Prostate gland (tissue), 2 donors: ENCODE measurements at regions not wholly inside any gene's neighbourhood (a gene's known extent, or its start where the extent isn't known, plus 50 kb on each side); places are given as distances from the start of the nearest gene placed in this dataset.

Experiments
- DNase-seq: peaks from one replicate; pipeline ENCODE4 v3.0.0-alpha.2; 2019; ENCODE audit warnings: low spot score
- H3K27ac ChIP-seq, 2 donors: fragments of 200-600 bp; sonication (generic); 2 replicates each; pipeline ENCODE4 v1.5.1; 2017 to 2019
- H3K27me3 ChIP-seq: fragments of 200-600 bp; sonication (generic); replicated peaks from 2 replicates; pipeline ENCODE4 v1.5.1; 2019; ENCODE audit not compliant: insufficient read depth
- H3K36me3 ChIP-seq, 2 donors: fragments of 200-600 bp; sonication (generic); 1 replicate in 1 of 2; 2 replicates in 1 of 2; pipeline versions ENCODE4 v1.5.1 to v1.8.1; 2017 to 2019
- H3K4me1 ChIP-seq: fragments of 200-600 bp; sonication (generic); replicated peaks from 2 replicates; pipeline ENCODE4 v1.5.1; 2019
- H3K4me3 ChIP-seq, 2 donors: fragments of 200-600 bp; sonication (generic); 2 replicates each; pipeline ENCODE4 v1.5.1; 2017 to 2019
- H3K9me3 ChIP-seq: fragments of 200-600 bp; sonication (generic); 2 replicates; pipeline ENCODE4 v1.5.1; 2017
- CTCF ChIP-seq, 4 experiments: fragments of 200-600 bp in 2 of 4; fragments of 450-650 bp in 2 of 4; sonication (generic) in 2 of 4; IDR thresholded peaks; 1 replicate in 3 of 4; 2 replicates in 1 of 4; pipeline ENCODE4 v1.5.1; 2016 to 2019; ENCODE audit warnings: antibody characterized with exemption in 4 of 4, mild to moderate bottlenecking in 2 of 4, moderate library complexity in 2 of 4
- POLR2A ChIP-seq: fragments of 450-650 bp; IDR thresholded peaks from one replicate; pipeline ENCODE4 v1.6.1; 2016; ENCODE audit warnings: antibody characterized with exemption, mild to moderate bottlenecking
- POLR2AphosphoS5 ChIP-seq: sonication (generic); formaldehyde crosslinking; IDR thresholded peaks from one replicate; pipeline ENCODE4 v1.6.1; 2017; ENCODE audit warnings: antibody characterized with exemption
- WGBS: methylation state at CpG from one replicate; pipeline ENCODE4 v1.1.5; 2018; 5-methylcytosine and 5-hydroxymethylcytosine counted together
- intact Hi-C: fragments of 100-400 bp; cut with DNase I; formaldehyde crosslinking; loops from one replicate; pipeline ENCODE4 v1.14.2; 2022

GRCh38 chr18:40415821-40416220 is 1539.2 kb upstream of the PIK3C3 start:
- Histone ChIP-seq H3K4me1 (no peaks in the 10 kb centered on the region), H3K36me3 (no peaks in the 10 kb centered on the region), H3K27ac (no peak overlapping the region), H3K27me3 (no peaks in the 10 kb centered on the region), H3K4me3 (no peak overlapping the region), H3K9me3 (no peaks in the 10 kb centered on the region)
- TF ChIP-seq POLR2AphosphoS5 = no peak
- TF ChIP-seq CTCF (IDR thresholded peaks at IDR 0.05) = no peak
- TF ChIP-seq POLR2A = no peak
- intact Hi-C loops = no loop called here
- WGBS = 60% methylated on average over 3 of the region's 3 CpGs
- no peak for DNase-seq

GRCh38 chr18:40415176-40415791 is 1539.8 kb upstream of the PIK3C3 start:
- intact Hi-C loops = no loop called here
- Histone ChIP-seq H3K27me3 (no peaks in the 10 kb centered on the region), H3K4me3 (no peak overlapping the region), H3K36me3 (no peaks in the 10 kb centered on the region), H3K27ac (no peak overlapping the region), H3K9me3 (no peaks in the 10 kb centered on the region), H3K4me1 (no peaks in the 10 kb centered on the region)
- TF ChIP-seq POLR2AphosphoS5 = no peak
- no peak for TF ChIP-seq POLR2A
- TF ChIP-seq CTCF (IDR thresholded peaks at IDR 0.05) = no peak
- 72% methylated on average over 3 of the region's 3 CpGs for WGBS
- no peak for DNase-seq

- no peaks in the 10 kb centered on the region for H3K9me3 ChIP-seq
- no peaks in the 10 kb centered on the region for H3K27me3 ChIP-seq
- H3K36me3 ChIP-seq = no peaks in the 10 kb centered on the region
- DNase-seq = no peak
- H3K4me1 ChIP-seq = no peaks in the 10 kb centered on the region
- TF ChIP-seq CTCF (IDR thresholded peaks at IDR 0.05) (no peak), POLR2AphosphoS5 (no peak)
- intact Hi-C loops = no loop called here
- 34% methylated on average over 5 of the region's 5 CpGs for WGBS
- H3K27ac ChIP-seq = no peak overlapping the region
- H3K4me3 ChIP-seq = no peak overlapping the region
These were observed 1540.8 kb upstream of the PIK3C3 start for GRCh38 chr18:40414155-40414754.

GRCh38 chr18:40413160-40413559 is 1541.9 kb upstream of the PIK3C3 start:
- Histone ChIP-seq H3K4me3 (no peak overlapping the region), H3K9me3 (no peaks in the 10 kb centered on the region), H3K4me1 (no peaks in the 10 kb centered on the region), H3K27me3 (no peaks in the 10 kb centered on the region), H3K27ac (no peak overlapping the region), H3K36me3 (no peaks in the 10 kb centered on the region)
- TF ChIP-seq POLR2AphosphoS5 (no peak), POLR2A (no peak), CTCF (IDR thresholded peaks at IDR 0.05) (no peak)
- intact Hi-C loops = no loop called here
- DNase-seq = no peak
- 32% methylated on average over 3 of the region's 3 CpGs for WGBS

GRCh38 chr18:40412410-40412809 is 1542.6 kb upstream of the PIK3C3 start:
- WGBS = 79% methylated on average over 3 of the region's 3 CpGs
- Histone ChIP-seq H3K4me3 (no peak overlapping the region), H3K4me1 (no peaks in the 10 kb centered on the region), H3K9me3 (no peaks in the 10 kb centered on the region), H3K27ac (no peak overlapping the region), H3K27me3 (no peaks in the 10 kb centered on the region), H3K36me3 (no peaks in the 10 kb centered on the region)
- DNase-seq = no peak
- TF ChIP-seq POLR2AphosphoS5 (no peak), CTCF (IDR thresholded peaks at IDR 0.05) (no peak), POLR2A (no peak)
- intact Hi-C loops = no loop called here
